GM12865 (cell line): ENCODE measurements at regions not wholly inside any gene's neighbourhood (a gene's known extent, or its start where the extent isn't known, plus 50 kb on each side); places are given as distances from the start of the nearest gene placed in this dataset.

Source experiments
- DNase-seq: peaks from one replicate; pipeline ENCODE4 v3.0.0; 2010; ENCODE audit warnings: low read depth
- H3K4me3 ChIP-seq: 2 replicates; pipeline ENCODE4 v1.5.1; 2011; ENCODE audit warnings: mild to moderate bottlenecking, low read depth, low read length, control low read depth
- CTCF ChIP-seq: IDR thresholded peaks from 2 replicates; pipeline ENCODE4 v1.5.1; 2011; ENCODE audit warnings: low read length, control low read depth, low read depth, inconsistent platforms; ENCODE audit not compliant: insufficient read depth; ENCODE audit errors: missing control alignments

- H3K4me3 ChIP-seq, result no peak overlapping the region
- TF ChIP-seq CTCF, result no peak
- no peak for DNase-seq
Measured at GRCh38 chr5:4013106-4013898, 417.7 kb downstream of the IRX1 start.

GRCh38 chr5:4015709-4016108 is 420.1 kb downstream of the IRX1 start:
- peak; percentile 1 for DNase-seq
- no peak overlapping the region for H3K4me3 ChIP-seq
- TF ChIP-seq CTCF, result no peak

GRCh38 chr5:4017076-4017803 is 421.6 kb downstream of the IRX1 start:
- no peak for DNase-seq
- TF ChIP-seq CTCF, result no peak

GRCh38 chr5:4018007-4018406 is 422.4 kb downstream of the IRX1 start:
- no peak for DNase-seq

More at GRCh38 chr5:4017076-4017803, 421.6 kb downstream of the IRX1 start:
- no peak overlapping the region for H3K4me3 ChIP-seq

GRCh38 chr5:4019009-4019769 is 423.6 kb downstream of the IRX1 start:
- H3K4me3 ChIP-seq, result no peak overlapping the region
- TF ChIP-seq CTCF, result no peak
- DNase-seq, result no peak

More at GRCh38 chr5:4018007-4018406, 422.4 kb downstream of the IRX1 start:
- H3K4me3 ChIP-seq, result no peak overlapping the region
- no peak for TF ChIP-seq CTCF

- DNase-seq, result no peak
Measured at GRCh38 chr5:4019841-4020240, 424.2 kb downstream of the IRX1 start.

More at GRCh38 chr5:4019841-4020240, 424.2 kb downstream of the IRX1 start:
- no peak overlapping the region for H3K4me3 ChIP-seq
- TF ChIP-seq CTCF, result no peak
